ENCODE measurements at regions not wholly inside any gene's neighbourhood (a gene's known extent, or its start where the extent isn't known, plus 50 kb on each side); places are given as distances from the start of the nearest gene placed in this dataset.

DNA sequence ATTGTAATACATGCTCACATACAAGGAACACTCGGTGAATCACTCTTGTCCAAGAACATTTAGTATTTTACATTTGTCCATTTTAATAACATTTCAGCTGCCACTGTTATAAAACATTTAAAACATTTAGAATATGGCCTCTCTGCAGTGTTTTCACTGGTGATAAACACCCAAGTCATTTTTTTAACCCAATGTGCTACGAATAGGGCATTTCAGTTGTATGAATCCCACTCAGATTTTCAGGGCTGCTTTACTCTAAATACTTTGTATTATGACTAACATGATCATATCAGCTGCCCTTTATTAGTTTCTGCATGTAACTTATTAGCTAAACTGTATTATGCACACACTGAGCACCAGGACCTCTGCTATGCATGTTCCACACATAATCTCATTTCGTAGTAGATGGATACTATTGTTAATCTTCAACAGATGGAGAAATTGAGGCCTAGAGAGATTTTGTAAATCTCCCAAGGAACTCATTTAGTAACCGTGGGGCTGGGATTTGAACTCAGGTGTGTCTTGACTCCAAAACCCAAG lies 148.6 kb upstream of the CDIN1 start:
- TF ChIP-seq, protein P1, sequence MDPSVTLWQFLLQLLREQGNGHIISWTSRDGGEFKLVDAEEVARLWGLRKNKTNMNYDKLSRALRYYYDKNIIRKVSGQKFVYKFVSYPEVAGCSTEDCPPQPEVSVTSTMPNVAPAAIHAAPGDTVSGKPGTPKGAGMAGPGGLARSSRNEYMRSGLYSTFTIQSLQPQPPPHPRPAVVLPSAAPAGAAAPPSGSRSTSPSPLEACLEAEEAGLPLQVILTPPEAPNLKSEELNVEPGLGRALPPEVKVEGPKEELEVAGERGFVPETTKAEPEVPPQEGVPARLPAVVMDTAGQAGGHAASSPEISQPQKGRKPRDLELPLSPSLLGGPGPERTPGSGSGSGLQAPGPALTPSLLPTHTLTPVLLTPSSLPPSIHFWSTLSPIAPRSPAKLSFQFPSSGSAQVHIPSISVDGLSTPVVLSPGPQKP (IDR thresholded peaks at IDR 0.05; ENCODE audit: low read depth, low read length): no peak
- no peak for TF ChIP-seq CTCF (IDR thresholded peaks at IDR 0.05 in 2 of 3, conservative IDR thresholded peaks at IDR 0.05 in 1 of 3; ENCODE audit: control insufficient read depth in 2 of 3, extremely low read depth in 1 of 3, insufficient read depth in 1 of 3, low read depth in 3 of 3, low read length in 3 of 3)
- TF ChIP-seq, protein P2, sequence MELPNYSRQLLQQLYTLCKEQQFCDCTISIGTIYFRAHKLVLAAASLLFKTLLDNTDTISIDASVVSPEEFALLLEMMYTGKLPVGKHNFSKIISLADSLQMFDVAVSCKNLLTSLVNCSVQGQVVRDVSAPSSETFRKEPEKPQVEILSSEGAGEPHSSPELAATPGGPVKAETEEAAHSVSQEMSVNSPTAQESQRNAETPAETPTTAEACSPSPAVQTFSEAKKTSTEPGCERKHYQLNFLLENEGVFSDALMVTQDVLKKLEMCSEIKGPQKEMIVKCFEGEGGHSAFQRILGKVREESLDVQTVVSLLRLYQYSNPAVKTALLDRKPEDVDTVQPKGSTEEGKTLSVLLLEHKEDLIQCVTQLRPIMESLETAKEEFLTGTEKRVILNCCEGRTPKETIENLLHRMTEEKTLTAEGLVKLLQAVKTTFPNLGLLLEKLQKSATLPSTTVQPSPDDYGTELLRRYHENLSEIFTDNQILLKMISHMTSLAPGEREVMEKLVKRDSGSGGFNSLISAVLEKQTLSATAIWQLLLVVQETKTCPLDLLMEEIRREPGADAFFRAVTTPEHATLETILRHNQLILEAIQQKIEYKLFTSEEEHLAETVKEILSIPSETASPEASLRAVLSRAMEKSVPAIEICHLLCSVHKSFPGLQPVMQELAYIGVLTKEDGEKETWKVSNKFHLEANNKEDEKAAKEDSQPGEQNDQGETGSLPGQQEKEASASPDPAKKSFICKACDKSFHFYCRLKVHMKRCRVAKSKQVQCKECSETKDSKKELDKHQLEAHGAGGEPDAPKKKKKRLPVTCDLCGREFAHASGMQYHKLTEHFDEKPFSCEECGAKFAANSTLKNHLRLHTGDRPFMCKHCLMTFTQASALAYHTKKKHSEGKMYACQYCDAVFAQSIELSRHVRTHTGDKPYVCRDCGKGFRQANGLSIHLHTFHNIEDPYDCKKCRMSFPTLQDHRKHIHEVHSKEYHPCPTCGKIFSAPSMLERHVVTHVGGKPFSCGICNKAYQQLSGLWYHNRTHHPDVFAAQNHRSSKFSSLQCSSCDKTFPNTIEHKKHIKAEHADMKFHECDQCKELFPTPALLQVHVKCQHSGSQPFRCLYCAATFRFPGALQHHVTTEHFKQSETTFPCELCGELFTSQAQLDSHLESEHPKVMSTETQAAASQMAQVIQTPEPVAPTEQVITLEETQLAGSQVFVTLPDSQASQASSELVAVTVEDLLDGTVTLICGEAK (IDR thresholded peaks at IDR 0.05; ENCODE audit: borderline replicate concordance): no peak

All from GM12878 (cell line).